ENCODE measurements at regions not wholly inside any gene's neighbourhood (a gene's known extent, or its start where the extent isn't known, plus 50 kb on each side); places are given as distances from the start of the nearest gene placed in this dataset.

DNA sequence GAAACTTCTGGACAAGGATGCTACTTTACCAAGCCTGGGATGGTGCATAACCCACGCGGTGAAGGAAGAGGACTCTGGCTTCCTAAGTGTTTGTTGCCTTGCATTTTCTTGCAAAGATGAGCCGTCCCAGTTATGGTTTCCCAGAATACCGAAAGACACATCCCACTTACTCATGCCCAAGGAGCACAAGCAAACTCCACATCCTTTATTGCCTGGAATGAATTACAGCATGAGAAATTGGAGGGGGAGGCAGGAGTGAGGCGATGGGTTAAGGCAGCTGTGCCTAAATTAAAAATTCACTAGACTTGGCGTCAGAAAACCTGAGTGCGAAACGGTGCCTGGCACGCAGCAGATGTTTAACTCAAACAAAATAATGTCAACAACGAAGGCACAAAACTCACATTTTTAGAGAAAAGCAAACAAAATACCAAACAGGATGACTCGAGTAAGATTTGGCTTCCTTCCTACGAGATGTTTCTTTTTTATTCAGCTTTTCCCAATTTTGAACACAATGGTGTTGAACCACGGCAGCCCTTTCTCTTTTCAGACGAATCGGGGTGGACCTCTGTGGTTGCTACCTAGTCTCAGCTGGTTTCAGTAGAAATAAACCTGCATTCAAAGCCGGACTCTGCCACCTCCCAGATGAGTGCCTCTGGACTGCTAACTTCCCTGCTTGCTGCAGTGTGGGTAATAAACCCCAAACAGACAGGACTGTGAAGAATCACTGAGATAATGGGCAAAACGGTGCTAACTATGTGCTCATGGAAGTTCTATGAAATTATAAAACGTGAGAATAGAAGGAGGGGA is 100.3 kb upstream of the NCK2 start:
- no peak for DNase-seq (ENCODE audit: unreplicated experiment)
- intact Hi-C loops (cut with micrococcal nuclease), result no loop called here
- no peak overlapping the region for H3K27ac Mint-ChIP-seq (ENCODE audit: low read depth, unreplicated experiment)
- no peaks in the 10 kb centered on the region for H3K4me1 Mint-ChIP-seq (ENCODE audit: insufficient read depth, unreplicated experiment)
- peaks cover 72% of the 10 kb centered on the region for H3K27me3 Mint-ChIP-seq (ENCODE audit: insufficient read depth, unreplicated experiment)
- H3K36me3 Mint-ChIP-seq (ENCODE audit: insufficient read depth, unreplicated experiment), result no peaks in the 10 kb centered on the region
- TF ChIP-seq, protein P1, sequence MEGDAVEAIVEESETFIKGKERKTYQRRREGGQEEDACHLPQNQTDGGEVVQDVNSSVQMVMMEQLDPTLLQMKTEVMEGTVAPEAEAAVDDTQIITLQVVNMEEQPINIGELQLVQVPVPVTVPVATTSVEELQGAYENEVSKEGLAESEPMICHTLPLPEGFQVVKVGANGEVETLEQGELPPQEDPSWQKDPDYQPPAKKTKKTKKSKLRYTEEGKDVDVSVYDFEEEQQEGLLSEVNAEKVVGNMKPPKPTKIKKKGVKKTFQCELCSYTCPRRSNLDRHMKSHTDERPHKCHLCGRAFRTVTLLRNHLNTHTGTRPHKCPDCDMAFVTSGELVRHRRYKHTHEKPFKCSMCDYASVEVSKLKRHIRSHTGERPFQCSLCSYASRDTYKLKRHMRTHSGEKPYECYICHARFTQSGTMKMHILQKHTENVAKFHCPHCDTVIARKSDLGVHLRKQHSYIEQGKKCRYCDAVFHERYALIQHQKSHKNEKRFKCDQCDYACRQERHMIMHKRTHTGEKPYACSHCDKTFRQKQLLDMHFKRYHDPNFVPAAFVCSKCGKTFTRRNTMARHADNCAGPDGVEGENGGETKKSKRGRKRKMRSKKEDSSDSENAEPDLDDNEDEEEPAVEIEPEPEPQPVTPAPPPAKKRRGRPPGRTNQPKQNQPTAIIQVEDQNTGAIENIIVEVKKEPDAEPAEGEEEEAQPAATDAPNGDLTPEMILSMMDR (IDR thresholded peaks at IDR 0.05; ENCODE audit: unreplicated experiment), result no peak
- ChIA-PET POLR2A (no interaction called here), CTCF (no interaction called here)
- no peak overlapping the region for H3K4me3 Mint-ChIP-seq (ENCODE audit: unreplicated experiment)
- H3K9me3 Mint-ChIP-seq (ENCODE audit: unreplicated experiment), result no peaks in the 10 kb centered on the region
- BruUV-seq (replicated peaks), result no TSS peak

DNA sequence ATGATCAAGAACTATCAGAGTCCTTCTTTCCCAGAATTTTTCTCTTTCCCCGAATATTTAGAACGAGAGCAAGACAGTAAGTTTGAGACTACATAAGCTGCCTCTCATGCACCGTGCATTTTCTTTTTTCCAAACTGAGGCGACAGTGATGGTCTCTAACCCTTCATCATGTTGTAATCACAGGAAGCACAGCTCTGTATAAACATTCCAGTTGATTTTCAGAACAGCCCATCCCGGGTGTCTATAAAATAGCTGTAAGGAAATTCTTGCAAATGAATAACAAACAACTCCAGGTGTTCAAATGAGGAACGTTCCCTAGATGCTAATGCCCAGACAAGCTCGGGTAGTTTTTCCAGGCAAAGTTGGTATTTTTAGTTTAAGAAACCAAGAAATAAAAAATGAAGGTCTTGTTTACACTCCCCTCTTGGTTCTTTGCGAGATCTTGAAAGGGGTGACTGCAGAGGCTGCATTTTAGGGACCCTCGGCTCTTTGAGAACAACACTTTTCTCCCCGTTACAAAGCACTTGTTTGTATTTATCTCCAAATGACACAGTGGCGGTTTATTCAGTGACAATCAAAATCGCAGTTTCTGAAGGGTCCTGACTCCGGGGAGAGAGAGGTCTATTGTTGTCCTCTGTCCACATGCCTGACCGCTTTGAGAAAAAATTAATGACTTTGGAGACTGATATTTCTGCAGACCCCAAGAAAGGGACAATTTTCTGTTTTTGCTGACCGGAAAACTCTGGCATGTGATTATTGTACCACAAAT is 101.1 kb upstream of the NCK2 start:
- no peaks in the 10 kb centered on the region for H3K36me3 Mint-ChIP-seq (ENCODE audit: insufficient read depth, unreplicated experiment)
- TF ChIP-seq, protein P1 (IDR thresholded peaks at IDR 0.05; ENCODE audit: unreplicated experiment), result no peak
- BruUV-seq (replicated peaks), result no TSS peak
- no peak overlapping the region for H3K4me3 Mint-ChIP-seq (ENCODE audit: unreplicated experiment)
- H3K4me1 Mint-ChIP-seq (ENCODE audit: insufficient read depth, unreplicated experiment), result no peaks in the 10 kb centered on the region
- peaks cover 64% of the 10 kb centered on the region for H3K27me3 Mint-ChIP-seq (ENCODE audit: insufficient read depth, unreplicated experiment)
- ChIA-PET CTCF (no interaction called here), POLR2A (no interaction called here)
- H3K27ac Mint-ChIP-seq (ENCODE audit: low read depth, unreplicated experiment), result no peak overlapping the region
- no peak for DNase-seq (ENCODE audit: unreplicated experiment)
- intact Hi-C loops (cut with micrococcal nuclease), result no loop called here
- no peaks in the 10 kb centered on the region for H3K9me3 Mint-ChIP-seq (ENCODE audit: unreplicated experiment)

DNA sequence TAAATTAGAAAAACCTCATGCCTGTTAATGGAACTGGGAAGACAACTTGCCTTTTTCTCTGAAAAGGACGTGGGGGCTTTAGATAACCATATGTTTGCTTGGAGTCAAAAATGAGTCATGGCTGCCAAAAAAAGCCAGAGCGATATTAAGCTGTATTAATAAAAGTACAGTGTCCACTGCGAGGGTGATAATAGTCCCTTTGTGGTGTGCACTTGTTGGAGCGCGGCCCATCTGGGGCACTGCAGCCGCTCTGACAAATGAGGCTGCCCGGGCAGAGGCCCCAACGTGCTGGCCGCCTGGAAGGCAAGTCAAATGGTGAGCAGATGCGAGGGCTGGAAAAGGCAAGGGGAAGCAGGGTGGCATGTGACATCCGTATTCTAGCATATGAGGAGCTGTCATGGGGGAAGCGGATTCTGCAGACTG is 103.3 kb upstream of the NCK2 start:
- ChIA-PET CTCF (interaction anchor here (0.6 kb wide), 1 partner anchor 439 kb away, joined by 3 read pairs; no protein-coding TSS in a partner anchor), POLR2A (no interaction called here)
- Mint-ChIP-seq H3K4me3 (ENCODE audit: unreplicated experiment) (no peak overlapping the region), H3K4me1 (ENCODE audit: insufficient read depth, unreplicated experiment) (no peaks in the 10 kb centered on the region), H3K27ac (ENCODE audit: low read depth, unreplicated experiment) (no peak overlapping the region), H3K27me3 (ENCODE audit: insufficient read depth, unreplicated experiment) (peaks cover 62% of the 10 kb centered on the region), H3K36me3 (ENCODE audit: insufficient read depth, unreplicated experiment) (no peaks in the 10 kb centered on the region), H3K9me3 (ENCODE audit: unreplicated experiment) (no peaks in the 10 kb centered on the region)
- intact Hi-C loops (cut with micrococcal nuclease), result no loop called here
- no TSS peak for BruUV-seq (replicated peaks)
- TF ChIP-seq, protein P1 (IDR thresholded peaks at IDR 0.05; ENCODE audit: unreplicated experiment), result no peak
- DNase-seq (ENCODE audit: unreplicated experiment), result no peak

DNA sequence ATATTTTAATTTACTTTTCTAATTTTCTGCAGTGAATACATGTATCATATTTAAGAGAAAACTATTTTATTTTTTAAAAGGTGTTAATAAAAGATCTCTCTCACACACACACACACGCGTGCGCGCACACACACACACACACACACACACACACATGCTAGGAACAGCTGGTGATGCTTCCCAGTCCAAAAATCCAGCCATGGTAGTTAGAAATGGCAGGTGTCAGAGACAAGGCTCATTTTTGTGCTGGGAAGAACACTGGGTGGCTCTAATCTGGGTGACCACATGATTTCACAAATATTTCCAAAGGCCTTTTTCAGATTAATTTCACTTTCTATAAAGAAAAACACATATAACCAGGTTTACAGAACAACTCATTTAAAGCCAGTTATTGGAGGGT is 104.5 kb upstream of the NCK2 start:
- no peaks in the 10 kb centered on the region for H3K4me1 Mint-ChIP-seq (ENCODE audit: insufficient read depth, unreplicated experiment)
- no peak overlapping the region for H3K27ac Mint-ChIP-seq (ENCODE audit: low read depth, unreplicated experiment)
- CTCF ChIA-PET, result interaction anchor here (0.6 kb wide), 1 partner anchor 659 kb away, joined by 3 read pairs; no protein-coding TSS in a partner anchor
- TF ChIP-seq, protein P1 (IDR thresholded peaks at IDR 0.05; ENCODE audit: unreplicated experiment), result no peak
- no peak for DNase-seq (ENCODE audit: unreplicated experiment)
- intact Hi-C loops (cut with micrococcal nuclease), result no loop called here
- H3K36me3 Mint-ChIP-seq (ENCODE audit: insufficient read depth, unreplicated experiment), result no peaks in the 10 kb centered on the region
- peaks cover 62% of the 10 kb centered on the region for H3K27me3 Mint-ChIP-seq (ENCODE audit: insufficient read depth, unreplicated experiment)
- H3K9me3 Mint-ChIP-seq (ENCODE audit: unreplicated experiment), result no peaks in the 10 kb centered on the region
- no TSS peak for BruUV-seq (replicated peaks)
- POLR2A ChIA-PET, result no interaction called here
- no peak overlapping the region for H3K4me3 Mint-ChIP-seq (ENCODE audit: unreplicated experiment)
